SKM-1 treated with dmso at 0.1 percent for 144 hours (cell line): ENCODE measurements at regions not wholly inside any gene's neighbourhood (a gene's known extent, or its start where the extent isn't known, plus 50 kb on each side); places are given as distances from the start of the nearest gene placed in this dataset.
"Not testable (repeated sequence)": the region's sequence is repeated elsewhere in the genome, so short reads cannot be mapped to it uniquely, and the experiment has no call there.

Experiments
- DNase-seq: peaks from one replicate; lab custom pipeline; 2025; ENCODE audit not compliant: unreplicated experiment; lab: John Stamatoyannopoulos, UW

DNA sequence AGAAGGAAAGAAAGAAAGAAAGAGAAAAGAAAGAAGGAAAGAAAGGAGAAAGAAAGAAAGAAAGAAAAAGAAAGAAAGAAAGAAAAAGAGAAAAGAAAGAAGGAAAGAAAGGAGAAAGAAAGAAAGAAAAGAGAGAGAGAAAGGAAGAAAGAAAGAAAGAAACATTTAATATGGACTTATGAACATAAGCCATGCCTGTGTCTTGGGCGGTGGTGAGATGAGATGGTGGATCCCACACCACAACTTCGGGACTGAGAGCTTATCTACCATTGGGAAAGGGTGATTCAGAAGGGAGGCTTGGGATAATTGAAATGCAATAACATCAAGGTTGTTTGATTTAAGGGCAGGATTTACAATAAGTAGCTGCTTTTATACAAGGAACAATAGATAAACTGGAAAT, 843.9 kb upstream of the AUTS2 start:
- DNase-seq = no peak

DNA sequence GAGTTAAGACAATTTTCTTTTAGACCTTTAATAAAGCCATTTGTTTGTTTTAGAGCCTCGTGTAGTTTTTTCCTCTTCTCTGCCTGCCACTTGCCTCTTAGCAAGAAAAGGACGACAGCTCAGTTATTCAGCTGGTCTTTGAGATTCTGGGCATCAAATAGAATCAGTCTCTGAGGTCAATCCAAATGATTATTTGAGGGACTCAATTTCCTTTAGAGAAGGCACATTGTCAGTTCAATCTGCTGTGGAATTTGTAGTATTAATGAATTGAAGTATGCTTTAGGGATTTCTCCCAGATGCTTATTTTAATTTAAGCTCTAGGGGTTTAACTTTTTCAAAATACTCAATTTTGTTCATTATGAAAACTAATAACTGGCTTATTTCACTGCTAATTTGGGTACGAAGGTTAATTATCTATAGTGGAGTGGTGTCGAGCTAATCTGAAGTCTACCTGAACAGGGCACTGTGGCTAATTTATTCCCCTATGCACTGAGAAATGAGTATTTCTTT, 841.2 kb upstream of the AUTS2 start:
- DNase-seq = no peak

DNA sequence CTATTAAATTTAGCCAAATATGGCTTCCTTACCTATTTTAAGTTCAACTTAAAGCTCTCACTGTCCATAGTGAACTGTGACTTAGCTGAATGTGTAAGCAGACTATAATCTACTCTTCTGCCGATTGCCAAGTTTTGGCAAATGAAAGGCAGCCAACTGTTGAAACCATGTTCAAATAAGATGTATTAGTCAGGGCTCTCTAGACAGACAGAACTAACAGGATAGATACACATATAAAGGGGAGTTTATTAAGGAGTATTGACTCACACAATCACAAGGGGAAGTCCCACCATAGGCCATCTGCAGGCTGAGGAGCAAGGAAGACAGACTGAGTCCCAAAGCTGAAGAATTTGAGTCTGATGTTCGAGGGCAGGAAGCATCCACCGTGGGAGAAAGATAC, 837.7 kb upstream of the AUTS2 start:
- DNase-seq = no peak

DNA sequence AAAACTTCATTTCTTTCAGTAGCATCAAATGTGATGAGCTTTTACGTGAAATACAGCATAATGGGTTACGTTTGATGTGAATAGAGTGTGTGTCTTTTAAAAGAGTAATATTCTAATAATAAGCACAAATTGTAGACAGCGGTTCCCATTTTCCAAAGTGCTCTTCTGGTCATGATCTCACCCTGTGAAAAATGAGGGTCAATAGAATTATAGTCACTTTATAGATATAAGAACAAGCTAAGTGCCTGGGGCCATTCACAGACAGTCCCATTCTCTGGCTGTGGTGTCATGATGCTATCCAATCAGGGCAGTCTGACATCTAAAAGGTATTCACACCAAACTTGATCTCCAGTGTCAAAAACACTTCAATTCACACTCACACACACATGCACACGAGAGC, 830.8 kb upstream of the AUTS2 start:
- DNase-seq = no peak

DNA sequence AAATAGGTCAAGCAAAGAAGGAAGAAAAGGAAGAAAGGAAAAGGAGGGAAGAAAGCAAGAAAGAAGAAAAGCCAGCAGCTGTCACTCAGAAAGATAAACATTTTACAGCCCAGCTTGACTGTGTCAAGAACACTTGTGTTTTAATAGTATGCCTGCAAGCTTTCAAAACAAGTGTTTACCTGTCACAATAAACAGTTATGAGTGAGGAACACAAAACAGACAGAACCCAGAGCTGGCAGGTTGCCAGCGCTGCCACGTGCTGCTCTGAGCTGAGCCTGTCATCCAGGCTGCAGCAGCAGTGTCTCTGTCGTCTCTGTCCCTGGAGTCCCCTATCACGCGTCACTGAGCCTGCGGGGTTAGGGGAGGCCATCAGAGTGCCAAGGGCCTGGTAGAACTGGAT, 827.6 kb upstream of the AUTS2 start:
- no peak for DNase-seq

DNA sequence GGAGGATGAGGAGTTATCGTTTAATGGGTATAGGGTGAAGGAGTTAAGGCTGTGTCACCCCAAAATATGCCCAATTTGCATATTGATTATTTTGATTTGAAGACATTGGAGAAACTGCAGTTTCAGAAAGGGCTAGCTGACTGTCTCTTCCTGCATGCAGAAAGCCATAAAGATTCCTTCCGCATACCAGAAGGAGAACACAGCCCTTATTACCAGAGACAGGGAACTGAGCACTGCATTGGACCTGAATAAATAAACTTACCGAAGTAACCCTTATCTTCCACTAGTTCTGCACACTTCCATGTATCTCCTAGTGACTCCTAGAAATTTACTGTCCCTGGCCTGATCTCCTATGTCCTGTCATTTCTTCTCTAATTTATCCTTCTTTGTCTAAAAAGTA, 821.9 kb upstream of the AUTS2 start:
- no peak for DNase-seq

DNA sequence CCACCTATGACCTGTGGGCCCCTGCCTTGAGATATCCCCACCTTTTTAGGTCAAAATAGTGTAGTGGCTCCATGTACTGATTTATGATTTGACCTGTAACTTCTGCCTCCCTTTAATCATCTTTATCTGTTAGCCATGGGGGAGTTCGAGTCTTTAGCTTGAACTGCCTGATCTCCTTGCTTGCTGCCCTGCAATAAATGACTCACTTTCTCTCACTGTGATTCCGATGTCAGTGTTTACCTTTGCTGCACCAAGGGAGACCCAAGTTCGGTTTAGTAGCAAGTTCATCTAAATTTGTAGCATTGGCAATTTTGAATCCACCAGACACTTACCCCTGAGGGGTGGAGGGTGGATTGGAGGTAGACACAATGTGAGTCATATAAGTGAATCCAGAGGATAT, 814.6 kb upstream of the AUTS2 start:
- no peak for DNase-seq

DNA sequence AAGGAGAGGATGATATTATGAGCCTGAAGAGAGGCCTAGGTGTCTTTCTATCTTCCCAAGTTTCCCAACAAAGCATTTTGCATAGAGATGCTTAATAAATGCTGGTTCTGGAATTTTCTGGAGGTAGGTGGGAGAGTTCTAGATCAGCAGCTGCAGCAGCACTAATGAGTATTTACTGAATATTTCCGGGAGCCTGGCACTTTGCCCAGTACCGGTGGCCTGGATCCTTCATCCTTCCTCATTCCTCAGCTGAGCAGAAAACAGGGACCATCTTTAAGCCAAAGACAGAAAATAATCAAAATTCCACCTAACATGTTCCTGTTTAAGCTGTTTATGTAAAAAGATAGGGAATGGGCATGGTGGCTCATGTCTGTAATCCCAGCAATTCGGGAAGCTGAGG, 813.2 kb upstream of the AUTS2 start:
- DNase-seq = no peak

DNA sequence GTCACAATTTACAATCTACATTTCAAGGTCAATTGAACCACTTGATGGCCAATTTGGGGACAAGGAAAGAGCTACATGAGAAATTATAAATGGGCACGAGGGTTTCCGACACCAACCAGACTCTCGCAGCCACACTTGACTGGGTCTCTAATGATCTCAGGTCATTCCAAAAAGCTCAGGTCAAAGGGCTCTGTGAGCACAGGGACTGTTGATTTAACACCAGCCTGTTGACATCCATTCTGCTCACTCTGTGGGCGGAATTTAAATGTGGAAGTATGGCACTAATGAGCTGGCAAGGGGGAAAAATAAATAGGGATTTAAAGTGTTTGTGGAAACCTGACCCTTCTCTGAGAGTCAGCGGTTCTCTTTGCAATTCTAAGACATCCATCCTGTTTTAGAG, 810.7 kb upstream of the AUTS2 start:
- DNase-seq = no peak

DNA sequence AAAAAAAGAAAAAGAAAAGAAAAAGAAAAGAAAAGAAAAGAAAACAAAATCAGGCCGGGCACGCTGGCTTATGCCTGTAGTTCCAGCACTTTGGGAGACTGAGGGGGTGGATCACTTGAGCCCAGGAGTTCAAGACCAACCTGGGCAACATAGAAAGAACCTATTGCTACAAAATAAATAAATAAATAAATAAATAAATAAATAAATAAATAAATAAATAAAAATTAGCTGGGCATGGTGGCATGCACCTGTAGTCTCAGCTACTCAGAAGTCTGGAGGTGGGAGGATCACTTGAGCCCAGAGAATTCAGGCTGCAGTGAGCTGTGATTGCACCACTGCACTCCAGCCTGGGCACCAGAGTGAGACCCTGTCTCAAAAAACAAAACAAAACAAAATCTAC, 809.7 kb upstream of the AUTS2 start:
- DNase-seq = not testable (repeated sequence)

DNA sequence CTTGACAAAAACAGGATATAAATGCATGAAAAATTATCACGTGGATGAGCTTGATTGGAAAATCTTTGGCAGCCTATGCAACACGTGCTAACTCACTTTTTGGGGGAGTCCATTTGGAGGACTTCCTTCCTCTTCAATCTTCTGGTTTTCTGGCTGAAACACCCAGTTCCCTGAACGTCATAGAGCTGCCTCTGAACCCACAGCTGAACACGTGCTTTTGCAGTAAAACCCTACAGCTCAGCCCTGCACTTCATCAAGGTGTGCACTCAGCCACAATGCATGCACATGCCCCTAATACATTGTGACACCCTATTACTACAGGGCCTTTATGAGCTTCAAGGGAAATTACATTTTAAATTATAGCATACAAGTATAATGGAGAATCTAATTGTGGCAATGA, 808.7 kb upstream of the AUTS2 start:
- DNase-seq = no peak

DNA sequence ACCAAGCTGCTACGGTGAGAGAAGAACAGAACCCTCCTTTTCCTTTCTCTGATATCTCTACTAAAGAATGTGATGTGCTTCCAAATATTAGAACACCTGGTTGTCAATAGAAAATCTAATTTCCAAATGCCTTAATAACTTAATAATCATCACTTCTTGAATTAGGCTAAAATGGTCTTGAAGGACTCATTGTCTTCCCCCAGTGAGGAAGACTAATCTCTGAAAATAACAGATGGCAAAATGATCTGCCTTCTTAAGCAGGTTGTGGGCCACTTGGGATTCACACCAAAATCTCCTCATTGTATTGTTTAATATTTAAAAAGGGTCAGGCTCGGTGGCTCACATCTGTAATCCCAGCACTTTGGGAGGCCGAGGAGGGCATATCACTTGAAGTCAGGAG, 805.9 kb upstream of the AUTS2 start:
- no peak for DNase-seq

DNA sequence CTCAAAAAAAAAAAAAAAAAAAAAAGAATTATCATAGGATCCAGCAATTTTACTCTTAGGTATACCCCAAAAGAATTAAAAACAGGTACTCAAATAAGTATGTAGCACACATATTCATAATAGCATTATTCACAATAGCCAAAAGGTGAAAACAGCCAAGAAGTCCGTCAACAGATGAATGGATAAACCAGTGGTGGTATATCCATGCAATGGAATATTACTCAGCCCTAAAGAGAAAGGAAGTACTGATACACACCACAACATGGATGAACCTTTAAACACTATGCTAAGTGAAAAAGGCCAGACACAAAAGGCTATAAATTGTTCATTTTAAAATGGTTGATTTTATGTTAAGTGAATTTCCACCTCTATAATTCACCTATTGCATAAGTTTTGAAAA, 804.8 kb upstream of the AUTS2 start:
- no peak for DNase-seq

DNA sequence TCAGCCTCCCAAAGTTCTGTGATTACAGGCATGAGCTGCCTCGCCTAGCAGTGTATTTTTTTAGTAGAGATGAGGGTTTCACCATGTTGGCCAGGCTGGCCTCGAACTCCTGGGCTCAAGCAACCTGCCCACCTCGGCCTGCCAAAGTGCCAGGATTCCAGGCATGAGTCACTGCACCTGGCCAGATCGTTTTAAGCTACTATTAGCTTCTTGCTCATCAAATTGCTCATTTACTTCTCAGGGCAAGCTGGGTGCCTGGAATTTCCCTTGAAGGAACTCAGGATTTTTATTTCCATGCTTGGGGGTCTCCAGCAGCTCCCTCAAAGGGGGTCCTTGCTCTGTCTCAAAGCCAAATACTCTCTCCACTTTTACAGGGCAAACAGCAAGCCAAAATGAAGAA, 798.0 kb upstream of the AUTS2 start:
- no peak for DNase-seq

DNA sequence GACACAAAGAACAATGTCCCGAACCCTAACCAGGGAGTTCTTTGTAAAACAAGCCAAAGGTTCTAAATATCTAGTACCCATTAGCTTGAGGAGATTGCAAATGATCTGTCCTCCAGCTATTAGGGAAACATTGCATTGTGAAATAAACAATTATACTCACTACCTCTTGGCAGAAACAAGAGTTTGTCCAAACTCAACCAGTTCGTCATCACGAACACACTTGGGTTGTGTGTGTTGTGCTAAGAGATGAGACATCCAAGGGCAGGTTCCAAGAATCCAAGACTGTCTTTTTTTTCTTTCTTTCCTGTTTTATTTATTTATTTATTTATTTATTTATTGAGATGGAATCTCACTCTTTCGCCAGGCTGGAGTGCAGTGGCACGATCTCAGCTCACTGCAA, 793.1 kb upstream of the AUTS2 start:
- DNase-seq = no peak

DNA sequence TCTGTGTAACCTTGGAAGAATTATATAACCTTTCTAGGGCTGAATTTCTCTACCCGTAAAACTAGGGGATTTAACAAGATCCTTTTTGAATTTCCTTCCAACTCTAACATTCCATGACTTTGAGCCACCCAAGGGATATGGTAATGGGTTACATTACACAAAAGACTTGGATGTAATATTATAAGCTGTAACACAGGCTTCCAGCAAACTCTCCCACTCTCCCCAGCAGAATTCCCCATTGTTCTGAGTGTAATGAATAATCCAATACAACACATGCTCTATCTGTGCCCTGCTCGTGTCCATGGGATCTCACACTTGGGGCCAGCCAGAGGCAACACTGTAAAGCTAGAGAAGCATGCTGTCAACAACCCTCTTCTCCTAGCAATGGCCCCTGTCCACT, 790.6 kb upstream of the AUTS2 start:
- no peak for DNase-seq

DNA sequence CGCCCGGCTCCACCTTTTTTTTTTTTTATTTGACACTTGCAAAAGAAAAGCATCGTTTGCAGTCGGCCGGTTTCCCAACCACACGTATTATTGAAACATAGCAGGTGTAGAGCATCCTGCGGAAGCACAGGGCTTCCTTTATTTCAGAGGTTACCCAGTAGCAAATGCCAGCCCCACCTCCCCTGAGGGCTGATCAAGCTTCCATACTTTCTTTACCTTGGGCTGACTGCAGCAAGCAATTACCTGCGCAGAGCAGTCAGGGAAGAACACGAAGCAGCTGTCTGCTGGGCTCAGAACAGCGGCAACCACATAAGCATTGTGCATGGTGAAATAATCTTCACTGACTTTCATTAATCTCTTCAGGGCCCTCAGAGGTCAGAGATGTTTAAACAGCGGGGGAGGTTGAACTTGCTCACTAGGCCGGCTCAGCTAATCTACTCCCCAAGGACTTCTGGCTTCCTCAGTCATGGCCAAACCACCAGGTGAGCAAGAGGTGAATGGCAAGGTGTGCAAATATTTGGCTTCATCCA, 784.7 kb upstream of the AUTS2 start:
- no peak for DNase-seq

DNA sequence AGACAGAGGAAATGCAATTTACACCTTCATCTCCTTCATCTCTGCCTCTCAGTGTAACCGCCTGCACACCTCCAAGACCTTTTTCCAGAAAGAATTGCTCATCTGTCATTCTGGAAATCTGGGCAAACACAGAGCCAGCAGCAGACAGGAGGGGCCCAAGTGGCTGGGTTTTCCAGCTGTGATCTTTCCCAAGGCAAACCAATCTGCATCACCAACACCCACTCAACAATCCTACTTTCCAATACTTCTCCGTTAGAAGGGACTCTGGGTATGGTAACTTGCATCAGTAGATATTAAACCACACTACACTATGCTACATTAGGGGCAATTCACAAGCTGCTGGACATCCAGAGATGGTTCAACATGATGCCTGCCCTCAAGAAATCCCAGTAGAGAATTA, 781.8 kb upstream of the AUTS2 start:
- DNase-seq = no peak

DNA sequence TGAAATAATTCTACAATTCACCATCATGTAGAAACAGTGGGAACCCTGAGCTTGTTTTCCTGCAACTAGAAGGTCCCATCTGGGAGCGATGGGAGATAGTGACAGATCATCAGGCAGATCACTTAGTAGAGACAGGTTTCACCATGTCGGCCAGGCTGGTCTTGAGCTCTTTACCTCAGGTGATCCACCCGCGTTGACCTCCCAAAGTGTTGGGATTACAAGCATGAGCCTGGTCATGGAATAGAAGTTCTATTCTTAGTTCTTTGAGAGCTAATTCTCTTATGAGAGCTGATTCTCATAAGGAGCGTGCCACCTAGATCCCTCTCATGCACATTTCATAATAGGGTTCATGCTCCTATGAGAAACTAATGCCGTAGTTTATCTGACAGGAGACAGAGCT, 778.0 kb upstream of the AUTS2 start:
- no peak for DNase-seq

DNA sequence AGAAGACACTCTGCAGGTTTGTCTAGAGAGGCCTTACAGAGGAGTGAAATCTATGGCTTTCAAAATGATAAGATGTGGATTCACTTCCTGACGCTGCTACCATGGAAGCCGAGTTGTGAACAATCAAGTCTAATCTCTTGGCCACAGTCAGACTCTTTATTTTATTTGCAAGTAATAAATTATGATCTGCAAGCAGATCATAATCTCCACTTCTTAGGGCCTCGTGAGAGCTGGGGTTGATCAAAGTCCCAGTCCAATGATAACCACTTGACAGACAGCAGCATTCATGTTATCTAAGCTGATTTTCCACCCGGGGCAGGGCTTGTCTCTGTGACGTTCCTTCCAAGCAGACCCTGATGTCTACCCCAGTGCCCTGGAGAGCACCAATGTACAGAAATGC, 776.4 kb upstream of the AUTS2 start:
- DNase-seq = no peak

DNA sequence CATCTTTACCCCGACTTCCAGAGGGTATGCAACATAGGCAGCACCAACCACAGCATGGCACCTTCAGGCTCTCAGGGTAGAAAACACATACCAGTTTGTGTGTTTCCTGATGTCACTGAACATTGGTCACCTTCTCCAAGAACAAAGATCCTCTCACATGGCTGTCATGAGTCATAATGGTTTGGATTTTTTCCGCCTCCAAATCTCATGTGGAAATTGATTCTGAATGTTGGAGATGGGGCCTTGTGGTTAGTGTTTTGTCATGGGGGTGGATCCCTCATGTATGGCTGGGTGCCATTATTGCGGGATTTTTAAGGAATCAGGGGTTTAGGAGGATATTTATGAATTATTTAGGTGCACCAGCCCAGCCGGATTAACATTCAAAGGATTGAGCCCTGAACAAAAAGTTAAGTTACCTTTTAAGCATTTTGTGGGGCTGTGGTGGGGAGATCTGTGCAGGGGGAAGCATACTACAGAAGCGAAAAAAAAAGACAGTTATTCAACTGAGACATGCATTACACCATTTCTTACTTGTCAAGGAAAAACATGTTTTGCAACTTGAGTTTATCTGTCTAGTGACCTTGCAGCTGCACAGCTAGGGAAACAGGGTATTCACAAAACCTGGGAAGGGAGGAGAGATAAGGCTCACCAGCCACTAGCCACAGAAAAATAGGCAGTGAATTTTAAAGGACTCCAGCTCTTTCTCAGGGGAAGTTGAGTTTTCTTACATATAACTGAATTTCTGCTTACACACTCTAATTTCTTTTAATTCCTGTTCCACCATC, 774.1 kb upstream of the AUTS2 start:
- no peak for DNase-seq

DNA sequence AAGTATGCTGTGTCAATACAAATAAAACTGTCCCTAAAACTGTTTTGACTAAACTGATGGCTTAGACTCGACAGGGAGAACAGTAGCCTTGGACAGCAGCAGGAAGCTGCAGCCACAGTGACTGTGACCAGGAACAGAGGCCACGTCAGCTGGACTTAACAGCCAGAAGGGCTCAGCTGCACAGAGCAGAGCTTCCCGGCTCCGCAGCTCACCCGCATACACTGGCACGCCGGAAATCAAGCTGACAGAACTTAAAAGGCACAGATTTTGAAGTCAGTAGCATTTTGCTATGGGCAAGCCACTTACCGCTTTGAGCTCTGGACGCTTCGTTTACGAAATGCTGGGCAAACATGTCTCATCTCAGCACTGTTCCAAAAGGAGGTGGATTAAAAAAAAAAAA, 769.7 kb upstream of the AUTS2 start:
- no peak for DNase-seq

DNA sequence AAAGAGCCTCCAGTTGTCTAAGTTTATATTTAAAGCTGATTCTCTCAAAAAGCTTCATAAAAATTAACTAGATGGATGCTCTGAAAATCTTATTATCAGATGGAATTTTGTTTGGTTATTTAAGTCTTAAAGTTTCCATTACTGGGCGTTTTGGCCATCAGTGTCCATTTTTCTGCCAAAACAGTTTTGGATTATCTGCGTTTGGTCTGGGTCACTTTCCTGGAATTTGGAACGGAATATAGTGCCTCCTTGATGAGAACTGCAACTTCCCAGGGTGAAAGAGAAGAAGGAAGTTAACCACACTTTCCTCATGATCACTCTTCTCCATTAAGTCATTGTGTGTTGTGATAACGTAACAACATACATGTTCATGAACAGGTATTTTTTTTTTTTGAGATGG, 764.9 kb upstream of the AUTS2 start:
- no peak for DNase-seq
